Stimulated activated CD4-positive, alpha-beta T cell treated with anti-CD3 and anti-CD28 coated beads, Interleukin-2, amount 100 ng/mL, for 4 hours (primary cell): ENCODE measurements at regions not wholly inside any gene's neighbourhood (a gene's known extent, or its start where the extent isn't known, plus 50 kb on each side); places are given as distances from the start of the nearest gene placed in this dataset.

ENCODE experiments used
- DNase-seq: peaks from one replicate; pipeline ENCODE4 v3.0.0-alpha.2; 2020; ENCODE audit warnings: low read depth

DNA sequence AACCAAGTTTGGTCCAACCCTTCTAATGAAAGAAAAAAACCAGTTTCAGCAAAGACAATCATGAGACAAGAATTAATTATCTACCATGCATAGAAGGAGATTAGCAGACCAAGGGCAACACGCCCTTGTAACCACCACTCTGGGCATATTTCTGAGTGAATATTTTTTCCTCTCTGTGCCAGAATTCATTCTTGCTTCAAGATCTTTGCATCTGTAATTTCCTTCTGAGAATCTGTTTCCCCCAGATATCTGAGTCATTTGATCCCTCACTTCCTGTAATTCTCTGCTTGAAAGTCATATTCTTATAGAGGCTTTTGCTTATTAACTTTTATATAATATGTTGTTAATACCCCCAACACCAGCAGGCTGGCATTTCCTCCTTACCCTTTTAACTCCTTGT is 243.7 kb downstream of the SLC16A7 start:
- no peak for DNase-seq

DNA sequence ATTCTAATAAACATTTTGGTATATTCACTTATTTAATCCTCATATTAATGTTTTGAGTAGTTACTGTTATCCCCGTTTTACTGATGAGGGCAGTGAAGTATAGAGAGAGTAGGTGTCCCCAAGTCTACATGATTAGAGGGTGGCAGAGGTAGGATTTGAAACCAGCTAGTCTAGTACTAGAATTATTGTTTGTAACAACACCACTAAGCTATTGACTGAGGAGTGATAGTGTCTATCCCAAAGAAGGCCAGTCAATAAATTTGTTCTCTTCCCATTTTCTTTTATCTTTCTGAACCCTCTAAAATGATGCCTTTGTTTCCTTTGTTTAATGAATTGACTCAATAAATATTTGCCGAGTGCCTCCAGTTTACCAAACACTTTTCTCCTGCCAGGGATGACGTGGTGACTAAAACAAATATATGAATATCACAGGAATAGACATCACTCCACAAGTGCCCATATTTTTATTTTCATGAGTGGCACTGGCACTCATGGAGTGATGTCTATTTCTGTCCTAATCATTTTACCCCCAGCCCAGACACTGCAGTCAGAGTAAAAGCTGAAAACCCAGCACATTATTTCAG is 247.5 kb downstream of the SLC16A7 start:
- DNase-seq = no peak

- DNase-seq = no peak
Observed at GRCh38 chr12:59844750-59845149, 248.9 kb downstream of the SLC16A7 start.

GRCh38 chr12:59845293-59845692 is 249.5 kb downstream of the SLC16A7 start:
- no peak for DNase-seq

DNA sequence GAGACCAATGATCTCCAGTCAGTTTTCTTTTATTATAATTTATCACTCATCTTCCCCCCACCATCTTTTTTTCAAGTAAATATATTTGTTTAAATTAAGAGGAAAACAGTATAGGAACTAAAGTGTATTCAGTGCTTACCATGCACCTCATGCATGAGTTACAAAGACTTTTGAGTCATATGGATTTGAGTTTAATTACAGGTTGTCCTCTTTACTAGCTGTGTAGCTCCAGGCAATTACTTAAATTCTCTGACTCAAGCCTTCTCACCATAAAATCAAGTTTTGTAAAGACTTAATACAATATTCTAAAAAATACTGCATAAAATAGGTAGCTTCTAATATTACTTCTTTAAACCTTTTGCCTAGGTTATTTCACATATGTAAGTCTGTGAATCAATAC is 251.3 kb downstream of the SLC16A7 start:
- no peak for DNase-seq

GRCh38 chr12:59850268-59850667 is 254.4 kb downstream of the SLC16A7 start:
- DNase-seq = no peak

DNA sequence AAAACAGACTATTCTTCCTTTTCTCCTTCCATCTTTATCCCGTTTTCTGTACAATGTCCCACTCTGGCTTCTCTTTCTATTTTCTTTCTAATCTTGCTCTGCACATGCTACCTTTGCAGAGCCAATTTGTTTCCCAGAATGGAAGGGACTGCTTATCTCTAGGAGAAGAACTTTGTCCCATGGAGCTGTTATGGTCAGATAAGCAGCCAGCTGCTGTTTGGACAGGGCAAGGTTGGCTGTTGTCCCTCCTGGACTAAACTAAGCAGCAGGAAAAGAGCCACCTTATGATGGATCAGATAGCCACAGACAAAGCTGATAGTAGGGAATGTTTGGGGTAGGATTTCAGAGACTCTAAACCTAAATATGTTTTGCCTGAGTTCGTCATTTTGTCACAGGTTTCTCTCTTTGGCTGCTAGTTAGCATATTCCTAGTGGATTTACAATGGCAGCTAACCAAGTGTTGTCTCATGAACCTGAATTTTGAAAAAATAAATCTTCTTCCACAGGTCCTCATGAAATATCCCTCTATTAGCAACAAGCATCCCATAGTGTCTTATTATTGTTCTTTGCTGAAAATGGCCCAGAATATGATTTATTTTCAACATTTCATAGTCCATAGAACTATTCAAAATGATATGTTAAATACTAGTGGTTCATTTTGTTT is 262.8 kb downstream of the SLC16A7 start:
- no peak for DNase-seq

DNA sequence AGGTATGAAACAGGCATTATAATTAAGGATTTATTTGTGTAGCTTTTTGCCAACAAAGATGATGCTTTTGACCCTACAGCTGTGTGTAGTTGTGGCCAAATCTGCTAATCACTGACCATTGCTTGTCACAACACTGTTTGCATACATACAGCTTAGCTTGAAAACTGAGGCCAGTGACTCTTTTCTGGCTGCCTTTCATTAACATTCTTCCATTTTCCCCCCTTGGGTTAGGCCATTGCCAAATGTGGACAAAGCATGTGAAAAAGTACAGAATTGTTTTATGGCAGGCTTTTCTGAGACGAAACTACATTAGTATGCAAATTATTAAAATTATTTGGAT is 263.3 kb downstream of the SLC16A7 start:
- no peak for DNase-seq

DNA sequence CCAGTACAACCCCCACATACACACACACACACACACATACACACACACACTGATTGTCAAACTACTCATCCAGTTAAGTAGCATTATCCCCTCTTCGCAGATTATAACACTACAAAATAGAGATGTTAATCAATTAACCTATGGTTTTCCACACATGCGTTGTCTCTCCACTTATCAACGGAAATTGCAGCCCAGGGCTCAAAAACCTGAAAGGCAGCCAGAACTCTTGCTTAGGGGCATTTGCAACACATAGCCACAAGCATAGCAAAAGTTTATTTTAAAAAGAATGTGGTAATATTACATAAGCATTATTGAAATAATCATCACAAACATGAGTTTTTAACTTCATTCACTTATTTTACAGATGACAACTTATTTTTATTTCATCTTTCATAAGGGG is 265.8 kb downstream of the SLC16A7 start:
- DNase-seq = no peak

GRCh38 chr12:59867055-59867454 is 271.2 kb downstream of the SLC16A7 start:
- no peak for DNase-seq

DNA sequence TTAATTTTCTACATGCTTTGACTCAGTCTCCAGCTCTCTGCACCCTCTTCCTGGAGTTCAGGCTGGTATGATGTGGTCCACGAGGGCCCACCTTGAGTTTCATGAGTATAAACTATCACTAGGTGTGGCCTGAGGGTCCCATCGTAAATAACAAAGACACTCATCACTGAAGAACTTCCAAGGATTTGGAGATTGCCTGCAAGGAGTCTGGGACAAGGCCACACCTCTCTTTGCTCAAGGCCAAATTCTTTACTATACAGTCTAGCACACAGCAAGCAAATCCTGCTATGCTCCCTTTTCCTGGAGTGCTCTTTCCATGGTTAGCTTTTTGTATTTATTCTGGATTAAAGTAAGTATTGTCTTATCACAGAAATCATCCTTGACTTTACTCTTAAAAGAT is 271.9 kb downstream of the SLC16A7 start:
- DNase-seq = no peak

GRCh38 chr12:59871779-59872178 is 275.9 kb downstream of the SLC16A7 start:
- DNase-seq = no peak

- no peak for DNase-seq
Observed at GRCh38 chr12:59873136-59873535, 277.3 kb downstream of the SLC16A7 start.

DNA sequence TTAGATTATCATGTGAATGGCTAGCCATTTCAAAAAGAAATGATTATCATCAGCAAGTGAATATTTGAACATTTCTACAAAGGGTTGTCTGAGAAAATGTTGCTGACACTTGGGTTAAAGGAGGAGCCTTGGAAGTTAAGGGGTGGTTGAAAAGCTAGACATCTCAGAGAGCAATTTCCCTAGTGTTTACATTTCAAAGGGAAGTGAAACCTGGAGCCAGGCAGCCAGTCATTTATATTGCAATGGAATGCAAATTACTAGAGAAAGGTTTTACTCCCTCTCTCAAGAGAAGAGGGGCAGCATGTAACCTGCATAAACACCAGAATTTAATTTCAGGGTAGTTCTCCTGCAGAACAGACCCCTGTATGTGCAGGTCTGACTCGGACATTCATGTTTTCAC is 279.0 kb downstream of the SLC16A7 start:
- no peak for DNase-seq

DNA sequence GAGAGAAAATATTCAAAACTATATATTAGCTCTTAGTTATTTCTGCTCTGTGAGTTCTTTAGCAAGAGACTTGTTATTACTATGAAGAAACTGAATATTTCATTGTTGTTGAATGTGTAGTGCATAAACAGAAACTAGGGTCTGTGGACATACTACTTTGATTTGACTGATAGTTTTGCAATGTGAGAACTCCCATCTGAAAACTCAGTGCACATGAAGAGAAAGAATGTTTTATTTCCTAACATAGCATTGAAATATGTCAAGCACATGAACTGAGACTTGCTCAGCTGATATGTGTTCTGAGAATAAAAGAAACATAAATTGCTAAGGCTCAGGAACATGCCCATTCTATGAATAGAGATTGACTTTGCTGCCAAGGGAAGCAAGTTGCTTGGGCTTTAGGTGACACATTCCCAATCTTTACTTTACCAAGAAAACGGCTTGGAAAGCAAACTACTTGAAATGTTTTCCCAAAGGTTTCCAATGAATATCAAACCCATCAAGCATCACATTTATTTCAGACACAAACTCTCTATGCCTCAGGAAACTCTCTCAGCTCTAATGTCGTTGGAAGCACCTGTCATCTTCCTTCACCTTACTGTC is 290.4 kb downstream of the SLC16A7 start:
- no peak for DNase-seq

- no peak for DNase-seq
Observed at GRCh38 chr12:59887178-59887577, 291.3 kb downstream of the SLC16A7 start.

GRCh38 chr12:59890896-59891579 is 295.2 kb downstream of the SLC16A7 start:
- DNase-seq = no peak

GRCh38 chr12:59895166-59895775 is 299.4 kb downstream of the SLC16A7 start:
- no peak for DNase-seq

DNA sequence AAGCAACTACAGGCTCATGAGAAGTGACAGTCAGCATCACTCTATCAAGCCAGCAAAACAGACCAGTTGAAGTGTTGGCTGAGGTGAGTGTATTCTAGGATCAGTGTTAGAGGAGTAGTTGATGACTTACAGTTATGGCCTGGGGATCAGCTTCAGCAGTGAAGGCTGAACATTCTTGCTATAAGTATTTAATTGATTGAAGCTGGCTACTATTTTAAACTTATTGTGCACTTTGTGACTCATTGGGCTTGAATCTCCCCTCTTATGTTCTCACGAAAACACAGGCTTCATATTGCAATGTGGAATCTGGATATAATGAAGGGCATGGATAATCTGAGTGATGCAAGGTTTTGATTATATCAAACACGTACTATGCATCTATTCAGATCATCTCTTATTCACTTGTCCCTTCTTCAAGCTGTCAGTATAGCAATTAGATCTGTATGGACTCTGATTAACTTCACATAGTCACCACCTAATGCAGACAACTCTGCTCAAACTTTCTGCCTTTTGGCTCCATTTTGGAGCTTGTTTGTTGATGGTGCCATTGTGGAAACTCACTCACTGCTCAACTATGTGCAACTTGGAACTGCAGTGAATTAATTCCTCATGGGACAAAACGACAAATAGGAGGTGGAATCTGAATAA is 309.2 kb downstream of the SLC16A7 start:
- DNase-seq = no peak

DNA sequence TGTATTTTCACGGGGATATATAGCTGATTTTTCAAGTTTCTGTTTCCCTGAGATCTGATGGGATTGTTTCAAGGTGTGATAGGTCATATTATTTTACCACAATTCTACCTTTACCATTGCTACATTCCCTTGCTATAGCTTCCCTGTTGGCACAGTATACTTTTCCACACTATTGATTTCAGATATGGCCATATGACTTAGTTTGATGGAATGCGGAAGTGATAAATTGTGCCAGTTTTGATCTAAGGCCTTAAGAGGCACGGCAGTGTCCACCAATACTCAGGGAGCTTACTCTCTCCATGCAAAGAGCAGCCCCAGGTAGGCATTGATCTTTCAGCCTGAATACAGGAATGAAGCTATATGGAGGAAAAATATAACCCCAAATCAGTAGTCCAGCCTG is 315.7 kb downstream of the SLC16A7 start:
- DNase-seq = no peak

GRCh38 chr12:59916988-59917387 is 321.2 kb downstream of the SLC16A7 start:
- no peak for DNase-seq

DNA sequence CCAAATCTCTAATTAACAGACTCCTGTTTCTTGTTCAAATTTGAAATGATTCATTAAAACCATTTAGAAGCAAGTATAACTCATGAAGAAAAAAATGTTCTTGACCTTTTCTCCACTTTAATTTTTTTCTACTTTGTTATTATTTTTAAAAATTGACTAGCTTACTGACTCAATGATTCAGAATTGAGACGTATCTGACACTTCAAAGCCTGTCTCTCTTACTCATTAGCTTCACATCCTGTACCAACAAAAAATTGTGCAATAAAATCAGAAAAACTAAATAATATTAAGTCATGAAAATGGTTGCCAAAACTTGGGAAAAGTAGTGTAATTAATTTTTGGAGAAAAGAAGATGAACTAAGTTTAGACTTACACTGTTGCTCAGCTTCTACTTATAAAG is 331.2 kb downstream of the SLC16A7 start:
- no peak for DNase-seq
